Naive thymus-derived CD8-positive, alpha-beta T cell (primary cell): ENCODE measurements at regions not wholly inside any gene's neighbourhood (a gene's known extent, or its start where the extent isn't known, plus 50 kb on each side); places are given as distances from the start of the nearest gene placed in this dataset.

Source experiments
- ATAC-seq, 2 donors: fragments of 150-1000 bp; cut with Tn5 transposase in 1 of 2; sonication (Bioruptor Pico), chemical (Tn5 transposase) in 1 of 2; 1 replicate in 1 of 2; 2 replicates in 1 of 2; pipeline ENCODE4 v1.10.0; 2021; ENCODE audit warnings: mild to moderate bottlenecking in 2 of 2, moderate library complexity in 2 of 2
- POLR2A ChIA-PET: fragments of 350-600 bp; sonication (Branson Sonifier 250); formaldehyde crosslinking; loops from one replicate; lab custom pipeline; 2021; ENCODE audit warnings: antibody characterized with exemption; lab: Charles Lee
- DNase-seq, 10 donors: peaks; one replicate each; pipeline versions ENCODE4 v3.0.0 to v3.0.0-alpha.2; 2020 to 2022
- H3K27ac Mint-ChIP-seq, 10 donors: one replicate each; pipeline ENCODE4 v1.8.0; 2020 to 2022; ENCODE audit warnings: mild to moderate bottlenecking in 10 of 10, mixed read lengths in 10 of 10, moderate library complexity in 4 of 10, inconsistent platforms in 1 of 10
- H3K27me3 Mint-ChIP-seq, 5 donors: one replicate each; pipeline ENCODE4 v1.8.0; 2021 to 2022; ENCODE audit warnings: mixed read lengths in 5 of 5
- H3K36me3 Mint-ChIP-seq, 3 donors: one replicate each; pipeline ENCODE4 v1.8.0; 2020 to 2022; ENCODE audit warnings: mixed read lengths in 3 of 3, mild to moderate bottlenecking in 2 of 3, inconsistent platforms in 1 of 3
- H3K4me1 Mint-ChIP-seq, 4 donors: one replicate each; pipeline ENCODE4 v1.8.0; 2021 to 2022; ENCODE audit warnings: mixed read lengths in 4 of 4
- H3K4me3 Mint-ChIP-seq, 10 donors: one replicate each; pipeline ENCODE4 v1.8.0; 2020 to 2022; ENCODE audit warnings: mild to moderate bottlenecking in 10 of 10, mixed read lengths in 10 of 10, moderate library complexity in 6 of 10, inconsistent platforms in 1 of 10
- H3K9me3 Mint-ChIP-seq, 9 donors: one replicate each; pipeline ENCODE4 v1.8.0; 2020 to 2022; ENCODE audit warnings: mixed read lengths in 9 of 9, mild to moderate bottlenecking in 3 of 9, inconsistent platforms in 1 of 9, moderate library complexity in 1 of 9

DNA sequence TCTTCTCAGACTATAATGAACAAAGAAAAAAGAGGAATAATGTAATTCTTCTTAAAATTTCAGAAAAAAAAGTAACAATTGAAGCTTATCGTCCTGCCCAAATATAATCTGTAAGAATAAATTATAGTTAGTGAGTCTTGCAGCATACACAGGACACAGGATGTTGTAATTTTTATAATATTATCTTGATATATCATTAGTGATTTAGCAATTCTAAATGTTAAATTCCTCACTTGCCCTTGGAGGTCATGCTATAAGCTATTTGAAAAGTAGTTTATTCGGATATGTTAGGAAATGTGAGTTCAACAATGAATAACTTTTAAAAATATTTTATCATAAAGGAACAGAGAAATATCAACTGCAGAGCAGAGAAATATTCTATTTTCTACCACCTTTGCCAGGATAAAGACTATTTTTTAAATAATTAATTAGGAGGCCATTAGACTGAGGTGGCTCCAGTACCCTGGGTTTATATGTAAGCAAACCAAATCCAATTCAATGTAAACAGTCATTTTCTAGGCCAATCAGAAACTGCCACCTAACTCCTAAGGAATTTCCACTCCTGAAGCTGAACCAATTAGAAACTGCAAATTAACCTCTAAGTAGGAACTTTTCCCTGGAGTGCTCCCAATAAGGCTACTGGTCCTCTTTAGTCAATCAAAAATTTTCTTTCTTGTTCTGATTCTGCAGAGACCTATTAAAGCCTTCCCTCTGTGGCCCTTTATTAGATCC lies 1109.3 kb downstream of the ROBO2 start:
- Mint-ChIP-seq H3K27ac (no peak overlapping the region), H3K4me3 (no peak overlapping the region), H3K27me3 (no peaks in the 10 kb centered on the region), H3K4me1 (no peaks in the 10 kb centered on the region), H3K9me3 (peaks cover 2 to 31% (median 14%) of the 10 kb centered on the region in 9 donors), H3K36me3 (no peaks in the 10 kb centered on the region)
- ATAC-seq (no peak), DNase-seq (no peak)
- POLR2A ChIA-PET, result no interaction called here

- no peaks in the 10 kb centered on the region for H3K36me3 Mint-ChIP-seq
- H3K4me1 Mint-ChIP-seq, result no peaks in the 10 kb centered on the region
- ATAC-seq (no peak), DNase-seq (no peak)
- POLR2A ChIA-PET, result no interaction called here
- no peaks in the 10 kb centered on the region for H3K27me3 Mint-ChIP-seq
- no peak overlapping the region for H3K4me3 Mint-ChIP-seq
- peaks cover 0 to 30% (median 10%) of the 10 kb centered on the region in 9 donors for H3K9me3 Mint-ChIP-seq
- H3K27ac Mint-ChIP-seq, result no peak overlapping the region
These were observed 1114.1 kb downstream of the ROBO2 start for GRCh38 chr3:78153973-78154372.

DNA sequence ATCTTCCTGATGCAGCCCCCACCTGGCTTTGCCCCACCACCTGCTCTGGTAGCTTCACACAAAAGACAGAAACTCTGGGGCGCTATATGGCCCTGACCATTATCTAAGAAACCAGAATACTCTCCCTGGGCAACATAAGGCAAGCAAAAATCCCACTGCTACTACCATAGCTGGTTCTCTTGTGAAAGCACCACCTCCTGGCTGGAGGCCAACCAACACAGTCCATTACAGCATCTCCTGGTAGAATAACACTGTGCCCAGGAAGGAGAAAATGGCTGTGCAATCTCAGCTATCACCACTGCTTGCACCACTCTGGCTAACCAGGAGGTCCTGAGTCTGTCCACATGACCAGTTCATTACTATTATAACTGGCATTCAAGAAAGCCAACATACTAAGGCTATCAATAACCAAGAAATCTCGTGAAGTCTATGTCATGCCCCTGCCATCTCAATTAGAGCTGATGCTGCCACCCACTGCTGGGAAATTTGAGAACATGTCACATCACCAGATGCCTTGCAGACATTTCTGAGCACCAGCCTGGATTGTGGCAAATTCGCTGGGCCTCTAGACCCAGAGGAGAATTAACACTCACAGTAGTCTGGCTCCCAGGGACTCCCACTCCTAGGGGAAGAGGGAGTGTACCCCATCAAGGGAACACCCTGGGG lies 1114.8 kb downstream of the ROBO2 start:
- H3K4me1 Mint-ChIP-seq, result no peaks in the 10 kb centered on the region
- H3K27me3 Mint-ChIP-seq, result no peaks in the 10 kb centered on the region
- DNase-seq (no peak), ATAC-seq (no peak)
- no peak overlapping the region for H3K27ac Mint-ChIP-seq
- no peaks in the 10 kb centered on the region for H3K36me3 Mint-ChIP-seq
- H3K9me3 Mint-ChIP-seq, result peaks cover 0 to 30% (median 10%) of the 10 kb centered on the region in 9 donors
- POLR2A ChIA-PET, result no interaction called here
- no peak overlapping the region for H3K4me3 Mint-ChIP-seq

DNA sequence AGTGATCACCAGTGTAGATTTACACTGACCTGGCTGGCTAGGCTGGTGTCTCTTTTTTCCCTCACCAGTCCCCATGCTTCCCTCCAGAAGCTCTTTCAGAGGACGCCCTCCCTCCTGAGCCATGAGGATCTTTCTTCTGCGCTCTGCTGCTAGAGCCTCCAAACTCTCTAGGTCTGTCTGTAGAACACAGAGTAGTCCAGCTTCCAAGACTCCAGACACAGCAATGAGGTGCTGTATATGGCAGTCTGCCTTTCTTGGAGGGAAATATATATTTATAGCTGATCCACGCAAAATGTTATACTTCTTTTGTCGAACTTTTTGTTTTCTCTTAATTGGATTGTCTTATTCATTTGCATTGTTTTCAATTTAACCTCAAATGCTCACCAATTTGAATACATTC lies 1121.8 kb downstream of the ROBO2 start:
- DNase-seq (no peak), ATAC-seq (no peak)
- Mint-ChIP-seq H3K36me3 (no peaks in the 10 kb centered on the region), H3K4me3 (no peak overlapping the region), H3K27ac (no peak overlapping the region), H3K27me3 (no peaks in the 10 kb centered on the region), H3K4me1 (no peaks in the 10 kb centered on the region), H3K9me3 (peaks cover 0 to 44% (median 8%) of the 10 kb centered on the region in 9 donors)
- POLR2A ChIA-PET, result no interaction called here

GRCh38 chr3:78163379-78163778 lies 1123.5 kb downstream of the ROBO2 start:
- DNase-seq (no peak), ATAC-seq (no peak)
- POLR2A ChIA-PET, result no interaction called here
- H3K4me3 Mint-ChIP-seq, result no peak overlapping the region
- no peaks in the 10 kb centered on the region for H3K4me1 Mint-ChIP-seq
- no peaks in the 10 kb centered on the region for H3K27me3 Mint-ChIP-seq
- no peaks in the 10 kb centered on the region for H3K36me3 Mint-ChIP-seq
- H3K27ac Mint-ChIP-seq, result no peak overlapping the region
- H3K9me3 Mint-ChIP-seq, result peaks cover 0 to 38% (median 5%) of the 10 kb centered on the region in 9 donors

- H3K27ac Mint-ChIP-seq, result no peak overlapping the region
These were observed 1126.0 kb downstream of the ROBO2 start for GRCh38 chr3:78165876-78166275.

GRCh38 chr3:78174821-78175220 lies 1134.9 kb downstream of the ROBO2 start:
- H3K9me3 Mint-ChIP-seq, result peaks cover 0 to 5% (median 3%) of the 10 kb centered on the region in 9 donors
- ATAC-seq (no peak), DNase-seq (no peak)
- H3K4me3 Mint-ChIP-seq, result no peak overlapping the region
- H3K27me3 Mint-ChIP-seq, result no peaks in the 10 kb centered on the region
- POLR2A ChIA-PET, result no interaction called here
- H3K36me3 Mint-ChIP-seq, result no peaks in the 10 kb centered on the region
- no peaks in the 10 kb centered on the region for H3K4me1 Mint-ChIP-seq
- H3K27ac Mint-ChIP-seq, result no peak overlapping the region

More at GRCh38 chr3:78165876-78166275, 1126.0 kb downstream of the ROBO2 start:
- Mint-ChIP-seq H3K36me3 (no peaks in the 10 kb centered on the region), H3K9me3 (peaks cover 0 to 37% (median 9%) of the 10 kb centered on the region in 9 donors), H3K27me3 (no peaks in the 10 kb centered on the region), H3K4me3 (no peak overlapping the region), H3K4me1 (no peaks in the 10 kb centered on the region)
- no peak for DNase-seq
- no peak for ATAC-seq
- POLR2A ChIA-PET, result no interaction called here

GRCh38 chr3:78176869-78177268 lies 1137.0 kb downstream of the ROBO2 start:
- H3K27ac Mint-ChIP-seq, result no peak overlapping the region
- H3K4me1 Mint-ChIP-seq, result no peaks in the 10 kb centered on the region
- H3K36me3 Mint-ChIP-seq, result no peaks in the 10 kb centered on the region
- POLR2A ChIA-PET, result no interaction called here
- peaks cover 0 to 11% (median 4%) of the 10 kb centered on the region in 9 donors for H3K9me3 Mint-ChIP-seq
- no peak for ATAC-seq
- H3K4me3 Mint-ChIP-seq, result no peak overlapping the region
- no peak for DNase-seq
- H3K27me3 Mint-ChIP-seq, result no peaks in the 10 kb centered on the region

DNA sequence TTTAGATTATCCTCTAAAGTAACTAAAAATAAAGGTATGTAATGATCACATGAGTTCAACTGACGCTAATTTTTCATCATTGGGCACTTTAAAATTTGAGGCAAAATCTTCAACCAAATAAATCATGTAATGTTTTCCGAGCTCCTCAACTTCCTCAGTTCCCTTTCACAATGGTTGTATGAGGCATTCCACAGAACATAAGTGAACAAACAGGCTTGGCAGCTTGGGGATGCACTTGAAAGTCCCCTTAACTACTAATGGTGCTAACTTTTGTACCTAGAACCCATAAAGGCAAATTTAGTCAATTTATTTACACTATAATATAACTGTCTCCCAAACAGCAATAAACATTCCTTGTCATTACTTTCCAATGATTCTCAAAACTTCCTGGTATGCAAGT lies 1137.9 kb downstream of the ROBO2 start:
- no peak overlapping the region for H3K4me3 Mint-ChIP-seq
- H3K4me1 Mint-ChIP-seq, result no peaks in the 10 kb centered on the region
- H3K27ac Mint-ChIP-seq, result no peak overlapping the region
- peaks cover 0 to 11% (median 5%) of the 10 kb centered on the region in 9 donors for H3K9me3 Mint-ChIP-seq
- POLR2A ChIA-PET, result no interaction called here
- no peaks in the 10 kb centered on the region for H3K27me3 Mint-ChIP-seq
- DNase-seq, result no peak
- ATAC-seq, result no peak
- H3K36me3 Mint-ChIP-seq, result no peaks in the 10 kb centered on the region

- POLR2A ChIA-PET, result no interaction called here
- Mint-ChIP-seq H3K4me3 (no peak overlapping the region), H3K27me3 (no peaks in the 10 kb centered on the region), H3K36me3 (no peaks in the 10 kb centered on the region), H3K9me3 (peaks cover 0 to 11% (median 4%) of the 10 kb centered on the region in 9 donors), H3K4me1 (no peaks in the 10 kb centered on the region), H3K27ac (no peak overlapping the region)
- ATAC-seq, result no peak
- no peak for DNase-seq
These were observed 1138.3 kb downstream of the ROBO2 start for GRCh38 chr3:78178209-78178608.

DNA sequence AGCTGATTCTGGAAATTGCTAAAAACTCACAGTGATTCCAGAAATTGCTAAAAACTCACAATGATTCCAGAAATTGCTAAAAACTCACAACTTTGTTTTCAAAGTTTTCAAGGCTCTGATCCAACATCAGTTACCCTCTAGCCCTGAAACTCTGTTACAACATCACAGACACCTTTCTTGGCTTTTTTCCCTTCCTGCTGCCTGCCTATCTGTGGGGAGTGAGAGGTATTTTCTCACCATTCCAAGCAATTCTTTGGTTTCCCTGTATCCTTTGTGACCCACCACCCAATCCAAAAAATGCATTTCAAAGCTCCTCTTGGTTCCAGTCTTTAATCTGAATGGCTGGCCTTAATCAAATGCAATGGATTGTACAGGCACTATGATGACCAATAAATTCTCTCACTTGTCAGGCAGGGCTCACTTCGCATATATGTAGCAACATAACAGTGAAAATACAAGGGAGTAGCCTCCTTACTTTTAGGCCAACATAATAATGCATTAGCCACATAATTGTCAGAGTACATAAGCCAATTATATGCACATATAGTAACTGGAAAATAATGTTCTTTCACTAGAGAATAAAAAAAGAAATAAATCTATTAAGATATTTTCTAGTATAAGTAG lies 1139.0 kb downstream of the ROBO2 start:
- POLR2A ChIA-PET, result no interaction called here
- Mint-ChIP-seq H3K4me3 (no peak overlapping the region), H3K9me3 (peaks cover 0 to 11% (median 4%) of the 10 kb centered on the region in 9 donors), H3K27ac (no peak overlapping the region), H3K4me1 (no peaks in the 10 kb centered on the region), H3K27me3 (no peaks in the 10 kb centered on the region), H3K36me3 (no peaks in the 10 kb centered on the region)
- ATAC-seq (no peak), DNase-seq (no peak)

DNA sequence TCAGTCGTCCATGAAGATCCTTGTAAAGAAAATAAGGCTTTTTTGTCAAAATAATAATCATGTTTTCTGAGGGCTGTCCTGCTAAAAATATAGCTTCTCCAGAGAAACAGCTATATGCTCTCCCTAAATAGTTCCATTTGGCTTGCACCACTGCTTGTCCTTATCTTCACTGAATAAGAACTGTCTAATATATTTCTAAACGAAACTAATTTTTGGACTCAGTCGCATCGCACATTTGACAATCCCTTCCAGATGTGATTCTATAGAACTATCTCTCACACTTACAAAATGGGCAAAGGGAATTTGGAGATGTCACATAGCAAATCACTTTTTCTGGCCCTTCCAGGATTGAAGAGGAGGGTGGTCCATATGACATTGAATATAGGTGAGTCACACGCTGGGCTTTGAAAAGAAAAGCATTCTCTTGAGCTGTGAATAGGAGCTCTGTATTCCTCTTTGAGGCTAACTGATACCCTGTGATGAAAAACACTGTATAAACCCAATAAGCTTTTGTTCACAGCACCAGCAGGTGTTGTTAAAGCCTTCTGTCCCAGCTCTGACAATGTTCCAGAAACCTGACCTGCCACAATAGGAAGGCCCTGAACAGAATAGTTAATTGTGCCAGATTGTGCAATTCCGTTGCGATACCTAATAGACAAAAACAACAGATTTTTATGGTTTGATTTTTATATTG lies 1144.2 kb downstream of the ROBO2 start:
- no peaks in the 10 kb centered on the region for H3K36me3 Mint-ChIP-seq
- no peaks in the 10 kb centered on the region for H3K4me1 Mint-ChIP-seq
- H3K27ac Mint-ChIP-seq, result no peak overlapping the region
- POLR2A ChIA-PET, result no interaction called here
- peaks cover 0 to 11% (median 7%) of the 10 kb centered on the region in 9 donors for H3K9me3 Mint-ChIP-seq
- no peak for DNase-seq
- H3K27me3 Mint-ChIP-seq, result no peaks in the 10 kb centered on the region
- no peak for ATAC-seq
- no peak overlapping the region for H3K4me3 Mint-ChIP-seq

GRCh38 chr3:78186404-78186803 lies 1146.5 kb downstream of the ROBO2 start:
- Mint-ChIP-seq H3K27me3 (no peaks in the 10 kb centered on the region), H3K27ac (no peak overlapping the region), H3K4me1 (no peaks in the 10 kb centered on the region), H3K36me3 (no peaks in the 10 kb centered on the region), H3K4me3 (no peak overlapping the region), H3K9me3 (peaks cover 0 to 21% (median 9%) of the 10 kb centered on the region in 9 donors)
- DNase-seq (no peak), ATAC-seq (no peak)
- POLR2A ChIA-PET, result no interaction called here
